Gastroesophageal sphincter (tissue), 4 donors: ENCODE measurements at regions not wholly inside any gene's neighbourhood (a gene's known extent, or its start where the extent isn't known, plus 50 kb on each side); places are given as distances from the start of the nearest gene placed in this dataset.

Experiments used
- ATAC-seq: fragments of 150-250 bp; one replicate; pipeline ENCODE4 v1.9.1; 2016; ENCODE audit warnings: mild to moderate bottlenecking, moderate library complexity
- H3K27ac ChIP-seq, 4 donors: fragments of 200-600 bp; sonication (generic) in 3 of 4; 1 replicate in 3 of 4; 2 replicates in 1 of 4; pipeline ENCODE4 v1.5.1; 2016 to 2019
- H3K27me3 ChIP-seq: fragments of 200-600 bp; sonication (generic); one replicate; pipeline ENCODE4 v1.5.1; 2019
- H3K36me3 ChIP-seq, 2 donors: fragments of 200-600 bp; sonication (generic); one replicate each; pipeline ENCODE4 v1.5.1; 2019; ENCODE audit warnings: control low read depth in 1 of 2
- H3K4me1 ChIP-seq, 3 donors: fragments of 200-600 bp; sonication (generic); 1 replicate in 2 of 3; 2 replicates in 1 of 3; pipeline ENCODE4 v1.5.1; 2016 to 2019; ENCODE audit warnings: control low read depth in 2 of 3
- H3K4me3 ChIP-seq, 2 donors: fragments of 200-600 bp; sonication (generic); one replicate each; pipeline ENCODE4 v1.5.1; 2019; ENCODE audit warnings: mild to moderate bottlenecking in 1 of 2, moderate library complexity in 1 of 2
- H3K9me3 ChIP-seq, 3 donors: fragments of 200-600 bp; sonication (generic); one replicate each; pipeline ENCODE4 v1.5.1; 2017 to 2019; ENCODE audit warnings: control low read depth in 2 of 3
- CTCF ChIP-seq, 4 experiments: fragments of 200-600 bp in 2 of 4; fragments of 450-650 bp in 2 of 4; sonication (generic) in 1 of 4; IDR thresholded peaks; one replicate each; pipeline ENCODE4 v1.5.1; 2017 to 2019; ENCODE audit warnings: antibody characterized with exemption in 4 of 4, mild to moderate bottlenecking in 2 of 4, moderate library complexity in 2 of 4
- EP300 ChIP-seq: sonication (generic); formaldehyde crosslinking; IDR thresholded peaks from one replicate; pipeline ENCODE4 v1.6.1; 2017; ENCODE audit warnings: antibody characterized with exemption, mild to moderate bottlenecking
- POLR2A ChIP-seq, 2 donors: fragments of 450-650 bp; IDR thresholded peaks; one replicate each; pipeline ENCODE4 v1.6.1; 2017; ENCODE audit warnings: antibody characterized with exemption in 2 of 2, mild to moderate bottlenecking in 2 of 2, moderate library complexity in 1 of 2
- POLR2AphosphoS5 ChIP-seq: sonication (generic); formaldehyde crosslinking; IDR thresholded peaks from one replicate; pipeline ENCODE4 v1.6.1; 2017; ENCODE audit warnings: antibody characterized with exemption
- WGBS, 2 donors: methylation state at CpG; one replicate each; pipeline ENCODE4 v1.1.5; 2018; ENCODE audit warnings: low coverage in 1 of 2; 5-methylcytosine and 5-hydroxymethylcytosine counted together

- Histone ChIP-seq H3K27ac (no peak overlapping the region), H3K27me3 (no peaks in the 10 kb centered on the region), H3K9me3 (no peaks in the 10 kb centered on the region), H3K36me3 (no peaks in the 10 kb centered on the region), H3K4me1 (no peaks in the 10 kb centered on the region), H3K4me3 (no peak overlapping the region)
- TF ChIP-seq EP300, result no peak
- TF ChIP-seq POLR2A (IDR thresholded peaks at IDR 0.05), result no peak
- no peak for TF ChIP-seq POLR2AphosphoS5
- TF ChIP-seq CTCF (IDR thresholded peaks at IDR 0.05), result no peak
- WGBS, 2 donors, result 83 to 88% methylated on average over 1 to 4 of the region's 4 CpGs
- ATAC-seq, result no peak
Observed at GRCh38 chr1:162952956-162953355, 92.0 kb upstream of the CCDC190 start.

DNA sequence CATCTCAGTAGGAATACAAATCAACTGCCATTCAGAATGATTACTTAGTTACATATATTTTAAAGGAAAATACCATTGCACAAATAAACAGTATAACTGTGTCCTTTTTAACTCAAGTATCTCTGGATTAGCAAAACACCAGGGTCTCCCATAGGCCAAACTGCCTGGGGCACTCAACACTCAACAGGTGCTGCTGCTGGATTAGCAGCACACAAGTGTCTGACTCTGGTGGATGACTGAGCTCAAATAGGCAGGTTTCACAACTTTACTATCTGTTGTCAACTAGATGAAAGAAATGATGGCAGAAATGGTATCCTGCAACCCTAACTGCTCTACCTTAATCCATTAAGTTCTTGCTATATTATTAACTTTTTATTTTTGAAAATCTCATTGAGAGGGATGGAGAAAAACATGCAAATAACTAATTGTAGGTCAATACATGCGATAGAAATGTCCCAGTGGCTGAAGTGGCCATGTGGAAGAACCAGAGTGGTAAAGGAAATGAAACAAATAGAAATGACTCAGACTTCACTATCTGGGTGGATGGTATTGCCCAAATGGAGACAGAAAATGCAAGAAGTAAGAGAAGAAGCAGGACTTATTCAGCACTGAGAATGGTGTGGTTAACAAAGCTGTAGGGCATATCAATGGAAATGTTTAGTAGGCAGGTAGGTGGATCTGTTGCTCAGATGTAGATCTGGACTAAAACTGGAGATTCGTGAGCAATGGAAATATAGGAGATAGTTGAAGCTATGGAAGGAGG is 90.8 kb upstream of the CCDC190 start:
- no peak for ATAC-seq
- Histone ChIP-seq H3K36me3 (no peaks in the 10 kb centered on the region), H3K9me3 (no peaks in the 10 kb centered on the region), H3K4me3 (no peak overlapping the region), H3K27ac (no peak overlapping the region), H3K4me1 (no peaks in the 10 kb centered on the region), H3K27me3 (no peaks in the 10 kb centered on the region)
- 86 to 94% methylated on average over 2 of the region's 2 CpGs for WGBS, 2 donors
- TF ChIP-seq CTCF (IDR thresholded peaks at IDR 0.05) (no peak), POLR2A (IDR thresholded peaks at IDR 0.05) (no peak), POLR2AphosphoS5 (no peak), EP300 (no peak)

DNA sequence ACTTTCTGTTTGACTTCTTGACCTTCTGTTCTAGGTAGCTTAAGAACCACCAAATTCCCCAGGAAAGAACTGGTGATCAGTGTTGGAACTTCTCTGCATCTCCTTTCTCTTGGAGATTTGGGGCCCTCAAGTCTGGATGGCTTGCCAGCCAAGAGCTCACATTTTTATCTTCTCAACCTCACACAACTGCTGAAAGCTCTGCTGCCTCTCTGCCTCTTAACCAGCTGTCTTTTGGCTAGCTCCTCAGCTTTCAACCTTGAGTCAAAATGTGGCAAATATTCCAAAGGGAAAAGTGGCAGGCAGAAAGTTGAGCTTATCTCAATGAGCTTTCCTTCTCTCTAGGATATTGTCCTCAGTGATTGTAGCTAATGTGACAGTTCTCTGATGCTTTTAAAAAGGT is 89.2 kb upstream of the CCDC190 start:
- H3K36me3 ChIP-seq, result no peaks in the 10 kb centered on the region
- no peak for ATAC-seq
- no peak overlapping the region for H3K27ac ChIP-seq
- H3K9me3 ChIP-seq, result no peaks in the 10 kb centered on the region
- H3K27me3 ChIP-seq, result no peaks in the 10 kb centered on the region
- no peaks in the 10 kb centered on the region for H3K4me1 ChIP-seq
- TF ChIP-seq EP300, result no peak
- TF ChIP-seq CTCF (IDR thresholded peaks at IDR 0.05), result no peak
- TF ChIP-seq POLR2A (IDR thresholded peaks at IDR 0.05), result no peak
- no peak for TF ChIP-seq POLR2AphosphoS5
- H3K4me3 ChIP-seq, result no peak overlapping the region

GRCh38 chr1:162946701-162947100 is 85.7 kb upstream of the CCDC190 start:
- WGBS, 2 donors, result 68 to 89% methylated on average over 2 to 3 of the region's 4 CpGs
- H3K9me3 ChIP-seq, result no peaks in the 10 kb centered on the region

More at GRCh38 chr1:162946701-162947100, 85.7 kb upstream of the CCDC190 start:
- H3K27me3 ChIP-seq, result no peaks in the 10 kb centered on the region
- H3K36me3 ChIP-seq, result no peaks in the 10 kb centered on the region
- H3K4me3 ChIP-seq, result no peak overlapping the region
- H3K27ac ChIP-seq, result no peak overlapping the region
- TF ChIP-seq POLR2A (IDR thresholded peaks at IDR 0.05) (no peak), CTCF (IDR thresholded peaks at IDR 0.05) (no peak), EP300 (no peak), POLR2AphosphoS5 (no peak)
- peaks cover 0 to 12% (median 0%) of the 10 kb centered on the region in 3 donors for H3K4me1 ChIP-seq
- no peak for ATAC-seq
